SK-N-SH (cell line): ENCODE measurements at regions not wholly inside any gene's neighbourhood (a gene's known extent, or its start where the extent isn't known, plus 50 kb on each side); places are given as distances from the start of the nearest gene placed in this dataset.

Experiments
- CTCF ChIA-PET: fragments of 300-600, 350-600 bp; formaldehyde crosslinking; extraction: SDS; loops from one replicate; lab custom pipeline; 2021; lab: Yijun Ruan, JAX
- POLR2A ChIA-PET: fragments of 350-600 bp; sonication (Branson Sonifier 250); formaldehyde crosslinking; extraction: SDS; loops from one replicate; lab custom pipeline; 2020; ENCODE audit warnings: antibody characterized with exemption, inconsistent platforms; lab: Yijun Ruan, JAX
- DNase-seq: peaks from one replicate; pipeline ENCODE4 v3.0.0; 2012
- H2AFZ ChIP-seq: fragments of 200-600 bp; sonication (generic); 2 replicates; pipeline ENCODE4 v1.8.1; 2016; ENCODE audit warnings: antibody characterized with exemption, mild to moderate bottlenecking, low read depth
- H3F3A ChIP-seq: fragments of 200-600 bp; sonication (generic); replicated peaks from 2 replicates; pipeline ENCODE3; 2016; ENCODE audit warnings: antibody characterized with exemption, mild to moderate bottlenecking; ENCODE audit not compliant: insufficient read depth
- H3K27ac ChIP-seq, 2 experiments: fragments of 200-500 bp in 1 of 2; fragments of 200-600 bp in 1 of 2; sonication (Bioruptor generic) in 1 of 2; sonication (generic), shearing (Covaris generic) in 1 of 2; 2 replicates each; pipeline versions ENCODE4 v1.5.1 to v1.6.1; 2014 to 2016; ENCODE audit warnings: low read depth in 2 of 2, inconsistent platforms in 1 of 2, low read length in 1 of 2, mild to moderate bottlenecking in 1 of 2, mixed read lengths in 1 of 2
- H3K27me3 ChIP-seq: fragments of 200-600 bp; sonication (generic), shearing (Covaris generic); 2 replicates; pipeline ENCODE4 v1.6.1; 2016; ENCODE audit warnings: mixed run types; ENCODE audit not compliant: insufficient read depth
- H3K36me3 ChIP-seq, 2 experiments: fragments of 200-500 bp in 1 of 2; fragments of 200-600 bp in 1 of 2; sonication (Bioruptor generic) in 1 of 2; sonication (generic) in 1 of 2; replicated peaks in 1 of 2; 2 replicates each; pipeline versions ENCODE3 to v1.5.1; 2014 to 2016; ENCODE audit warnings: low read length in 1 of 2, mild to moderate bottlenecking in 1 of 2; ENCODE audit not compliant: insufficient read depth in 2 of 2, control insufficient read depth in 1 of 2
- H3K4me1 ChIP-seq, 2 experiments: fragments of 200-500 bp in 1 of 2; fragments of 200-600 bp in 1 of 2; sonication (Bioruptor generic) in 1 of 2; sonication (generic), shearing (Covaris generic) in 1 of 2; 2 replicates each; pipeline versions ENCODE4 v1.5.1 to v1.6.1; 2014 to 2016; ENCODE audit warnings: low read depth in 1 of 2, low read length in 1 of 2, mixed run types in 1 of 2; ENCODE audit not compliant: insufficient read depth in 2 of 2, control insufficient read depth in 1 of 2
- H3K4me2 ChIP-seq: fragments of 200-600 bp; sonication (generic), shearing (Covaris generic); 2 replicates; pipeline ENCODE4 v1.6.1; 2017; ENCODE audit warnings: mixed run types
- H3K4me3 ChIP-seq, 2 experiments: fragments of 200-500 bp in 1 of 2; fragments of 200-600 bp in 1 of 2; sonication (Bioruptor generic) in 1 of 2; sonication (generic), shearing (Covaris generic) in 1 of 2; 2 replicates each; pipeline versions ENCODE4 v1.5.1 to v1.8.1; 2014 to 2016; ENCODE audit warnings: low read depth in 2 of 2, inconsistent platforms in 1 of 2, low read length in 1 of 2, mild to moderate bottlenecking in 1 of 2, mixed read lengths in 1 of 2, moderate library complexity in 1 of 2
- H3K79me2 ChIP-seq: fragments of 200-600 bp; sonication (generic); 2 replicates; pipeline ENCODE4 v1.8.1; 2017; ENCODE audit warnings: mild to moderate bottlenecking; ENCODE audit not compliant: insufficient read depth
- H3K9ac ChIP-seq: fragments of 200-600 bp; sonication (generic); 2 replicates; pipeline ENCODE4 v1.6.1; 2017; ENCODE audit warnings: mixed run types
- H3K9me2 ChIP-seq: fragments of 200-600 bp; sonication (generic); 2 replicates; pipeline ENCODE4 v1.6.1; 2017; ENCODE audit warnings: mixed run types
- H3K9me3 ChIP-seq: fragments of 200-600 bp; sonication (generic); 2 replicates; pipeline ENCODE4 v1.6.1; 2017; ENCODE audit warnings: mixed run types, mild to moderate bottlenecking, moderate library complexity
- H4K20me1 ChIP-seq: fragments of 200-600 bp; sonication (generic); 2 replicates; pipeline ENCODE4 v1.6.1; 2017; ENCODE audit warnings: mild to moderate bottlenecking, mixed run types; ENCODE audit not compliant: insufficient read depth
- CHD2 ChIP-seq: fragments of 150-350 bp; IDR thresholded peaks from 2 replicates; pipeline ENCODE4 v1.6.1; 2018; ENCODE audit warnings: low read length; ENCODE audit not compliant: partially characterized antibody
- ELF1 ChIP-seq: IDR thresholded peaks from 2 replicates; pipeline ENCODE4 v1.4.0; 2012
- FOXJ3 ChIP-seq: sonication (generic); formaldehyde crosslinking; IDR thresholded peaks from 2 replicates; pipeline ENCODE4 v1.5.1; 2020; ENCODE audit warnings: mild to moderate bottlenecking, missing genetic modification reagents
- FOXM1 ChIP-seq: IDR thresholded peaks from 2 replicates; pipeline ENCODE4 v1.4.0; 2012; ENCODE audit warnings: low read depth, mild to moderate bottlenecking
- NRF1 ChIP-seq: IDR thresholded peaks from 2 replicates; pipeline ENCODE4 v1.6.1; 2012; ENCODE audit warnings: low read depth, mild to moderate bottlenecking, low read length
- PBX3 ChIP-seq: IDR thresholded peaks from 2 replicates; pipeline ENCODE4; 2012
- POLR2AphosphoS5 ChIP-seq: IDR thresholded peaks from 2 replicates; pipeline ENCODE4 v1.6.1; 2012; ENCODE audit warnings: low read depth, low read length
- RAD21 ChIP-seq: IDR thresholded peaks from 2 replicates; pipeline ENCODE4 v1.6.1; 2012; ENCODE audit warnings: mild to moderate bottlenecking, low read length
- REST ChIP-seq: IDR thresholded peaks from 2 replicates; pipeline ENCODE4 v1.6.1; 2012; ENCODE audit warnings: mild to moderate bottlenecking, low read depth, low read length, moderate library complexity
- RFX5 ChIP-seq: IDR thresholded peaks from 2 replicates; pipeline ENCODE4 v1.6.1; 2012; ENCODE audit warnings: mild to moderate bottlenecking, improper control_type of control experiment, low read length
- RXRA ChIP-seq: IDR thresholded peaks from 2 replicates; pipeline ENCODE4 v1.4.0; 2012; ENCODE audit warnings: low read depth, mild to moderate bottlenecking, borderline replicate concordance
- SIN3A ChIP-seq: IDR thresholded peaks from 2 replicates; pipeline ENCODE4 v1.6.1; 2012; ENCODE audit warnings: low read depth, mild to moderate bottlenecking, low read length, moderate library complexity, borderline replicate concordance
- TAF1 ChIP-seq: IDR thresholded peaks from 2 replicates; pipeline ENCODE4 v1.6.1; 2012; ENCODE audit warnings: low read depth, mild to moderate bottlenecking, low read length, moderate library complexity, borderline replicate concordance
- TCF12 ChIP-seq: IDR thresholded peaks from 2 replicates; pipeline ENCODE4 v1.4.0; 2012
- USF2 ChIP-seq: fragments of 150-350 bp; IDR thresholded peaks from 2 replicates; pipeline ENCODE4 v1.6.1; 2017; ENCODE audit warnings: antibody characterized with exemption, low read length, low read depth, borderline replicate concordance
- YY1 ChIP-seq: IDR thresholded peaks from 2 replicates; pipeline ENCODE4 v1.4.0; 2012; ENCODE audit warnings: low read depth, mild to moderate bottlenecking
- WGBS: methylation state at CpG from one replicate; pipeline ENCODE4 v1.1.6; 2017; ENCODE audit warnings: low lambda C conversion rate; 5-methylcytosine and 5-hydroxymethylcytosine counted together

GRCh38 chr1:59100708-59101374 is 196.1 kb upstream of the FGGY start (continued):
- peak; percentile 53 for TF ChIP-seq PBX3
- TF ChIP-seq, all 33 proteins: peak for 9

GRCh38 chr1:59101518-59101917 is 195.4 kb upstream of the FGGY start:
- no peaks in the 10 kb centered on the region for H3K4me1 ChIP-seq
- DNase-seq: no peak
- H4K20me1 ChIP-seq: no peaks in the 10 kb centered on the region
- no peaks in the 10 kb centered on the region for H3K9me2 ChIP-seq
- 43% methylated on average over 2 of the region's 2 CpGs for WGBS
- no peaks in the 10 kb centered on the region for H3K79me2 ChIP-seq
- no peak for TF ChIP-seq RFX5
- no peak for TF ChIP-seq FOXJ3
- TF ChIP-seq USF2: no peak
- no peak for TF ChIP-seq CHD2
- TF ChIP-seq YY1: no peak
- no peak for TF ChIP-seq REST
- no peak for TF ChIP-seq NRF1
- no peak for TF ChIP-seq RAD21
- TF ChIP-seq TAF1: no peak
- no peak for TF ChIP-seq SIN3A
- no peak for TF ChIP-seq ELF1
- TF ChIP-seq RXRA: no peak
- TF ChIP-seq TCF12: no peak
- TF ChIP-seq FOXM1: no peak
- no peak for TF ChIP-seq POLR2AphosphoS5
- H3K36me3 ChIP-seq: no peaks in the 10 kb centered on the region
- no peak overlapping the region for H3K9ac ChIP-seq
- ChIA-PET CTCF (no interaction called here), POLR2A (no interaction called here)
- H3F3A ChIP-seq: peaks cover 16% of the 10 kb centered on the region
- no peaks in the 10 kb centered on the region for H3K27me3 ChIP-seq
- no peak overlapping the region for H2AFZ ChIP-seq
- H3K27ac ChIP-seq: peak overlapping the region in 1 of 2 experiments; percentile 39; a peak in 2 of 4 replicates
- no peak overlapping the region for H3K4me3 ChIP-seq
- H3K4me2 ChIP-seq: no peak overlapping the region
- H3K9me3 ChIP-seq: peaks cover 13% of the 10 kb centered on the region
